Stimulated activated CD4-positive, alpha-beta T cell treated with anti-CD3 and anti-CD28 coated beads, Interleukin-12 subunit alpha, Interleukin-12 subunit beta, amount 100 ng/mL, for 4 hours (primary cell): ENCODE measurements at regions not wholly inside any gene's neighbourhood (a gene's known extent, or its start where the extent isn't known, plus 50 kb on each side); places are given as distances from the start of the nearest gene placed in this dataset.
"Not testable (repeated sequence)": the region's sequence is repeated elsewhere in the genome, so short reads cannot be mapped to it uniquely, and the experiment has no call there.

Experiments used
- DNase-seq: peaks from one replicate; pipeline ENCODE4 v3.0.0-alpha.2; 2020

DNA sequence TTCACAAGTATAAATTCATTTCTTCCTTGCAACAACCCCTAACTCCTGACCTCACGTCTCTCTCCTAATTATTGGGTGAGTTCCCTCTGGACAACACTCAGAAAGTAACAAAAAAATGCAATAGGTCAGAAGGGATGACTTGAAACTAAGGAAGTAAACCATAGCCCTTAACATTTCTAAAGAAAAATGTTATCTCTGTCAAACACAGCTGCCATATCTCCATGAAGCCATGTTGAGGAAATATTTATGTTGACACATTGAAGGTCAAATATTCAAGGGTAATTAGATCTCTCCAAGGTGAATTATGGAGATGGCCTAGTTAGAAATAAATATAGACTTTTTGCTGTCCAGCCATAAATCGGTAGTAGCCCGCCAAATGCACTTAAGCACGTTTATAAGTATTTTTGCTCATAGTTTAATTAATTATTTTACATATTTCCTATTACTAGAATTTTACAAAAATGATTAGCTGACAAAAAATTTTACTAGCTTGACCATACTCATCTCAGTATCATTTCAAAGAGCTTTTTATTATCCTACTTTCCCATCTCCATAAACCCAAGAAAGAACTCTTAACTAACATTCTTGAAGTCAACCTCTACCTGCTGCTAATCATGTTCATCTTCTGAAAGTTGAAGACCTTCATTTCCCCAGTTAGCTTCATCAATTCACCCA lies 160.1 kb upstream of the PKN2 start:
- DNase-seq, result no peak

DNA sequence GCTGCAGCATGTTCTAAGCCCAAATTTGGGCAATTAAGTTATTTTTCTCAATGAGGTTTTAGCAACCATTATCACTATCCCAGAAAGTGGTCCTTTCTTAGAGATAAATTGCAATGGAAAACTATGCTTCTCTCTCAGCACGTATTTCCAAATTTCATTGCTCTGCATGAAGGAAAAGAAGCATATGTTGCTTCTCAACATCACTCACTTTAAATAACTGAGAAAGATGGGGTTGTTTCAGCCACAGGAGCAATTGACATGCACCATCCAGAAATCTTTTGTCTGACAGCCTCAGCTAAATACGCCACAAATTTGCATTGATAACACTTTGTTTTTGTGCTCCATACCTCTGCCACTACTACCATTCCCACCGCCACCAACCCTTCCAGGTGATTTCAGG lies 157.6 kb upstream of the PKN2 start:
- no peak for DNase-seq

DNA sequence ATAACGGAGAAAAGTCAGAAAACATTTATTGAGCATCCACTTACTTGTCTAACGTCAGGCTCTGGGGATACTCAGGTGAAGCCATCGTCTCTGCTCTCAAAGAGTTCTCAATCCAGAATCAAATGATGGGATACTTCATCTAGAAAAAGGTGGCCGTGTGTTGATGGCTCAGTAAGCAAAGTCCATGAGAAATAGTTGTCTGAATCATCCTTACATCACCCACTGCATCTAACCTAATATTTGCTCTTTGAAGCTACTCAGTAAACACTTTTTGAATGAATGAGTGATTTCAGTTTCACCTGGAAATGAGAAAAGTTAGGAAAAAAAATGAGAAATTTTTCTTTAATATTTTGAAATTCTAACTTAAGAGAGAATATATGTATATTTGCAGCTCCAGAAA lies 155.3 kb upstream of the PKN2 start:
- DNase-seq, result no peak

- no peak for DNase-seq
Observed at GRCh38 chr1:88529581-88529980, 154.5 kb upstream of the PKN2 start.

- DNase-seq, result no peak
Observed at GRCh38 chr1:88530246-88530645, 153.8 kb upstream of the PKN2 start.

DNA sequence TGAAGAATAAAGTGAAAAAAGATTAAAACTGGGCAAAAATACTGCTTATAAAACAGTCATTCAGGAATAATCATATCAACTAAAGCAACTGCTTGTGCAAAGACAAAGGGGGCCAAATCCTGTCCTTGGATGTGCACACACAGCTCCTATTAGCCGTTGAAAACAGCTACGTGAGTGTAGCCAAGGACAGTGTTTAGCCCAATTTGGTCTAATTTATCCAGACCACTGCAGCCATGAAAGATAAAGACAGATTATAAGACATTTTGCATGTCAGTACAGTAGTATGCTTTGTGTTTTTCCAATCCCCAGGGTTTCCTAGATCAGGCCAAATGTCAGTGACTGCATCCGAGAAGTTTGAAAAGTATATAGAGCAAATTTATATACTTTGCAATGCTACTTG lies 146.3 kb upstream of the PKN2 start:
- DNase-seq, result no peak

DNA sequence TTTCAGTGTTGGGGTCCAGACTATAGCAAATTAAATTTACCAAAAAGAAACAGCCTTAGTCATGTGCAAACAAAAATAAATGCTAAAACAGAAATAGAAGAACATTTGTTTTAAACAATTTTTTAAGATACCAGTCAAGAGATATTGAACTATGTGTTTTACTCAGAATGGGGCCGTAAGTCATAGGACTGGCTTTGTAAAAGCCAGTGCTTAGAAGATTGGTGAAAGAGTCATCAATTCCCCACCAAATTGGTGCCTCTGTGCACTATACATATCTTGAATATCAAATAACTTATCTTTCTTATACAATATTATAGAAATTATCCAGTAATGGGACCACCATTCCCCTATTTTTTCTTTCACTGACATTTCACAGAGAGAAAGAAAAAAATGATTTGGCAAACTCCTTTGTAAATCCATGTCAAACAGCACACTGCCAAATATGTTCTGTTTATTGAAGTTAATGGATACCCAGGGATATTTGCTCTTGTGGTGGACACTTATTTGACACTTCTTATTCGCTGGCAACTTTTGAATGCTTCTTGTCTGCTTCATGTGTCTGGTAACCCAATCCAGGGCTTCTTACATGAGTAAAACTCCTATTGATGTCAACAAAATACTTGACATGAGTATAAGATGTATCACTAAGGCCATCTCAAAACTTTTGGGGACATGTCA lies 145.7 kb upstream of the PKN2 start:
- DNase-seq, result no peak

DNA sequence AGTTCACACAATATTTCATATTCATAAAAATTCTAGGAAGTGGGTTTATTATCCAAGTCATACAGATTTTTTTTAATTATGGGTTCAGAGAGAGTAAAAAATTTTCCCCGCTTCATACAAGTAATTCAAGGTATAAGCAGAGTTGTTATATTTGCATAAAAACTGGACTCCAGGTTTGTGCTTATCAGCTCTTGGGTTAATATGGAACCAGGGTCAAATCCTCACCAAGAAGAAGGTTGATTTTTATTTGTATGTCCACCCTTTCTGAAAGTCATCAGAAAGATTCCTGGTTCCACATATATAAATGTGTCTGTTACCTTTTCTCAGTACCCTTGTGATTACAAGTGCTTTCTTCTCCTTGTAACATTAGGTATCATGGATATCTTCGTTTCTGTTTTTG lies 143.8 kb upstream of the PKN2 start:
- no peak for DNase-seq

- no peak for DNase-seq
Observed at GRCh38 chr1:88541596-88541995, 142.5 kb upstream of the PKN2 start.

- no peak for DNase-seq
Observed at GRCh38 chr1:88544195-88544594, 139.9 kb upstream of the PKN2 start.

DNA sequence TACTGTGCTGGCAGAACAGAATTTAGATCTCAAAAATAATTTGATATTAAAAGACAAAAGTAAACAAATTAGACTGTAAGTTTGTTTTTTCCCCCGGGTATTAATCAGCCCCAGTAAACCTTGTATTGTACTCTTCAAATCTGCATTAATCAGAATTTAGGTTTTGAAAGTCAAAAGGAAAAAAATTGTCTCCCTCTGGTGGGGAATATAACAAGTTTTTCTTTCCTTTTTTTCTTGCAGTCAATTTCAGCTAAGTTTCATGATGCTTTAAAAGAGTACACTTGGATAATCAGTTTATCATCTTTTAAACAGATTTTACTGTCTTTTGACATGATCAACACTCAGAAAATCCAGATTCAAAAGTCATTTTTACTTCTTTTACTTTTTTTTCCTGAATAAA lies 134.5 kb upstream of the PKN2 start:
- no peak for DNase-seq

- DNase-seq, result no peak
Observed at GRCh38 chr1:88552226-88552625, 131.8 kb upstream of the PKN2 start.

DNA sequence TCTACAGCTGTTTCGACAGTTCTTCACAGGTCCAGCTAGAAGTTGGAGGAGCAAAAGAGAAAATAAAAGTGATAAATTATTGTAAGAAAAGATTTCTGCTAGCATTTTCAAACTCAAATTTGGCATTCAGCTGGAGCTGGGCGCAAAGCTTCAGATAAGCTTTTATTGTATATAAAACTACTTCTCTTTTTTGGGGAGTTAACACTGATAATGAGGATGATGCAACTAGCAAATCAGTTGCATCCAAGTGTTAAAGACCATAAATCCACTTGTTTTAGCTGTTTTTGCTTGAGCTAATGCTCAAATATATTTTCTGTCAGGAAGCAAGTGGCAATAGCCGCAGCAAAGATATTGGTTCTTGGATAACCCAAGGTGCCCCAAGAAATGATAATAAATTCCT lies 127.1 kb upstream of the PKN2 start:
- DNase-seq, result no peak

- DNase-seq, result no peak
Observed at GRCh38 chr1:88560621-88561020, 123.5 kb upstream of the PKN2 start.

DNA sequence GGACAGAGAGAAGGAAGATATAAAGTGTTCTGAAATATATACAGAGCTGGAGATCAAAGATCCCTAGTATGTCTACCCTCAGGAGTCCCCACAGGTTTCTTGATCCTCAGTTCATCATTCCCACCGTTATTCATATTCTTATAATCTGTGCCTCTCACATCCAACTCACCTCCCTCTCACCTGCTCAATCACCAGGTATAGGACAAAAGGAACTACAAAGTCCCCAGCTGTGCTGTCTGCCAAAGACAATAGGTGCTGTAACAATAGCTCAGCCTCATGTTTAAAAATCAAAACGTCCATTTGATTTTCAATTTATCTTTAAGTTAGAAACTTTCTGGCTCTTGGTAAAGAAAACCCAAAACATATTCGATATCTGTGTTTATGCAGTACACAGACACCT lies 121.1 kb upstream of the PKN2 start:
- DNase-seq, result no peak

DNA sequence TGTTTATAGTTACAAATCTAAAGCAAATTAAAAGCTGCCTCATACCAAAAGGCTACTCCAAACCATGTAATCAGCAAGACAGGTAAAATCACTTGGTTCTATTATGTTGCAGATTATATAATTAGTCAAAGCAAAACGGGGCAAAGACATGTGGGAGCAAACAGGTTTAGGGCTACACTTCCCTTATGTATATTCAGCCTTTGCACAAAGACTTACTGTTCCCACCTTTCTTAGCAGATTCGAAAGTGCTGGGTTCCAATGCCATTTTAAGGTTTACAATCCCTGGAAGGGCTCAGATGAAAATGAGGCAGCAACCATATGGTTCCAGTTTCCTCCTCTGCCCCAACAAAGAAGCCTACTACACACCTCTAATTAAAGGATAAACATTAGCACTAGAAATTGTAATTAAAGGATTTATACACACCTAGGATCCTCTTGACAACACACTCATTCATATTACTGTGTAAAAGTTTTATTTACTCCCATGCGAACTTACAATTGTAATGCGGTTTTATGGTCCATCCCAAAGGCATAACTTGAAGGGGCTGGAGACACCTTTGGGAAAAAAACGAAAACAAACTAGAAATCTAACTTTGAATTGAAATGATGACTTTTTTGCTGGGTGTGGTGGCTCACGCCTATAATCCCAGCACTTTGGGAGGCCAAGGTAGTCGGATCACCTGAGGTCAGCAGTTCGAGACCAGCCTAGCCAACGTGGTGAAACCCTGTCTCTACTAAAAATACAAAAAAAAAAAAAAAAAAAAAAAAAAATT lies 117.3 kb upstream of the PKN2 start:
- no peak for DNase-seq

DNA sequence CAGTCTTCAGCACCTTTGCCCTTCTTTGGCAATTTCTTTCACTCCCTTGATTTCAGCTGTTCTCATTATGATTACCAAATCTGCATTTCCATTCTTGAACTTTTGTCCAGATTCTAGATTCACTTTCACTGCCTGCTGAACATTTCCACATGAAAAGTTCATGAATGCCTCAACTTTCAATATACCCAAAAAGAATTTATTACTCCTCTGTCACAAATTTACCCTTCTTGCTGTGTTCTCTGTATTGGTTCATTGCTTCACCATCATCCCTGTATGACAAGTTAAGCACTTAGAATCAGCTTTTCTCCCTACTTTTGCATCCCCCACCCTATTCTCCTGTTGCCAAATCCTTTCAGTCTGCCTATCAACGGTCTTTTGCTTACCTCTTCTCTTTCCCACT lies 112.6 kb upstream of the PKN2 start:
- DNase-seq, result no peak

DNA sequence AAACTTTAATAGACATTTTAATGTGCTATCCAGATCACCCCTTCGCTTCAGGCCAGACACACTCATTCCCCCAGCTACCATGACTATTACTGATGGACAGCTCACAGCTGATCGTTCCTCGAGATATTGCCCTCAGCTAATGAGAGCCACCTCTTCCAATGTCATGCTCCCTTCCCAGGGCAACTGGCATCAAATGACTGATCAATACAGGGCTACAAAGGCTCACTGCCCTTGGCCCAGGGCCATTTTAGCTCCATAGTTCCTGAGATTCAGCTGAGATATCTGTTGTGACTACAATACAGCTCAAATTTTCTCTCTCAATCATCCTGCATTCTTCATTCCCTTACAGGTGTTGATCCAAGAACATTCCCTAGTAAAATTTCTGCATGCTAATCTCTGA lies 104.5 kb upstream of the PKN2 start:
- no peak for DNase-seq

DNA sequence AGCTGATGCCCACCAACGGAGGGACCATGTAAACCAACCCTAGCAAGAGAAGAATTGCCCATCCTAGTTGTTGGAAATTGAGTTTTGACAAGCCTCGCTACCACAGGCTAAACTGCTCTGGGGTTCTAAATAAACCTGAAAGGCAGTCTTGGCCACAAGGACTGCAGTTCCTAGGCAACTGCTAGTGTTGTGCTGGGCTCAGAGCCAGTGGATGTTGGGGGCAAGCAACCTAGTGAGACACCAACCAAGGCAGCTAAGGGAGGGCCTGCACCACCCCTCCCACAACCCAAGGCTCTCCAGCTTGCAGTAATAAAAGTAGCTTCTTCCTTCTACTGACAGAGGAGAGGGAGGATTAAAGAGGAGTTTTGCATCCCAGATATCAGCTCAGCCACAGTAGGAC lies 102.4 kb upstream of the PKN2 start:
- no peak for DNase-seq

DNA sequence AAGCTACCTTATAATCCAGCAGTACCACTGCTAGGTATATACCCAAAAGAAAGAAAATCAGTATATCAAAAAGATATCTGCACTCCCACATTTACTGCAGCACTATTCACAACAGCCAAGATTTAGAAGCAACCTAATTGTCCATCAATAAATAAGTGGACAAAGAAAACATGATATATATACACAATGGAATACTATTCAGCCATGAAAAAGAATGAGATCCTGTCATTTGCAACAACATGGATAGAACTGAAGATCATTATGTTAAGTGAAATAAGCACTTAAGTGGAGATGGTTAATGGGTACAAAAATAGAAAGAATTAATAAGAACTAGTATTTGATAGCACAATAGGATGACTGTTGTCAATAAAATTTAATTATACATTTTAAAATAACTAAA lies 90.7 kb upstream of the PKN2 start:
- DNase-seq, result no peak

DNA sequence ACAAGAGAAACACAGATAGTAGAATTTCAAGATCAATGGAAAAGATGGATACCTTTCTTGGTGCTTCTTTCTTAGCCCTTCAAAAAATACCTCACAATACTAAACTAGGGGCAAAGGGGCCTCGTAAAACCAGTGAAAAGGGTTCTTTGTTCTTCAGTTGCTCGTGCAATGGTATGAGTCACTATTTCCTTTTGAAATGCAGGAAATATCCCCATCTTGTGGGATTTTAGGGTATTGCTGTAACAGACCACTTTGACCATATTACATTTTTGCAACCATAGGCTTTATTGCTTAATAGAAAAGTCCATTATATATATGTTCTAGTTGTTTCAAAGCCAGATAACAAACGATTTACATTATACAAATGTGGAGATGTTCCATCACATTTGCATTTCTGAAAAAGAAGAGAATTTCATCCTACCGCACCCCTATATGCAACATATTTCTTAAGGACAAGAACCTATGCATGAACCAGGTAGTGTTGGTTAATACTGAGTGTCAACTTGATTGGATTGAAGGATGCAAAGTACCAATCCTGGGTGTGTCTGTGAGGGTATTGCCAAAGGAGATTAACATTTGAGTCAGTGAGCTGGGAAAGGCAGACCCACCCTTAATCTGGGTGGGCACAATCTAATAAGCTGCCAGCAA lies 88.6 kb upstream of the PKN2 start:
- DNase-seq, result no peak

GRCh38 chr1:88597973-88598372 lies 86.1 kb upstream of the PKN2 start:
- DNase-seq, result not testable (repeated sequence)

- no peak for DNase-seq
Observed at GRCh38 chr1:88608139-88608943, 75.7 kb upstream of the PKN2 start.
